PC-9 (cell line): ENCODE measurements at regions not wholly inside any gene's neighbourhood (a gene's known extent, or its start where the extent isn't known, plus 50 kb on each side); places are given as distances from the start of the nearest gene placed in this dataset.

Experiments used
- EZH2 ChIP-seq: fragments of 200-600 bp; sonication (generic); IDR thresholded peaks from 2 replicates; pipeline ENCODE4 v1.8.0; 2017; ENCODE audit warnings: antibody characterized with exemption, low read depth
- TF ChIP-seq, protein P1 (sequence below): fragments of 200-600 bp; sonication (generic); conservative IDR thresholded peaks from 2 replicates; pipeline ENCODE4 v1.6.1; 2017; ENCODE audit warnings: mixed run types, antibody characterized with exemption, mild to moderate bottlenecking, moderate library complexity

DNA sequence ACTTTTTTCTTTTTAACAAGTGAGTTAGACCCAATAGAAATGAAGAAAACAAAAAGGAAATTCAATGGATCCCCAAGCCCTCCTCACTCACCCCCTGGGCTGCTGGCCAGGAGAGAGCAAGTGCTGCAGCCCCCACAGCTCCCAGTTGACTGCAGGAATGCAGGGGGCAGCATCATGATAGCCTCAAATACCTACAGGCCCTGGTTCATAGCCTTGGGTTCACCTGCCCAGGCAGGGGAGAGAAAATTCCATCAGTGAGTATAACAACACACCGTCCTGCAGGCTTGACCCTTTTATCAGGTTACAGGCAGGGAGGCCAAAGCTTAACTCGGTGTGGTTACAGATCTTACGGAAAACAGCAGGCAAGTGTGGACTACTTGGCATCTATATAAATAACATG is 76.3 kb downstream of the PHLDA1 start:
- TF ChIP-seq EZH2: no peak
- TF ChIP-seq, protein P1, sequence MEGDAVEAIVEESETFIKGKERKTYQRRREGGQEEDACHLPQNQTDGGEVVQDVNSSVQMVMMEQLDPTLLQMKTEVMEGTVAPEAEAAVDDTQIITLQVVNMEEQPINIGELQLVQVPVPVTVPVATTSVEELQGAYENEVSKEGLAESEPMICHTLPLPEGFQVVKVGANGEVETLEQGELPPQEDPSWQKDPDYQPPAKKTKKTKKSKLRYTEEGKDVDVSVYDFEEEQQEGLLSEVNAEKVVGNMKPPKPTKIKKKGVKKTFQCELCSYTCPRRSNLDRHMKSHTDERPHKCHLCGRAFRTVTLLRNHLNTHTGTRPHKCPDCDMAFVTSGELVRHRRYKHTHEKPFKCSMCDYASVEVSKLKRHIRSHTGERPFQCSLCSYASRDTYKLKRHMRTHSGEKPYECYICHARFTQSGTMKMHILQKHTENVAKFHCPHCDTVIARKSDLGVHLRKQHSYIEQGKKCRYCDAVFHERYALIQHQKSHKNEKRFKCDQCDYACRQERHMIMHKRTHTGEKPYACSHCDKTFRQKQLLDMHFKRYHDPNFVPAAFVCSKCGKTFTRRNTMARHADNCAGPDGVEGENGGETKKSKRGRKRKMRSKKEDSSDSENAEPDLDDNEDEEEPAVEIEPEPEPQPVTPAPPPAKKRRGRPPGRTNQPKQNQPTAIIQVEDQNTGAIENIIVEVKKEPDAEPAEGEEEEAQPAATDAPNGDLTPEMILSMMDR: no peak
